ENCODE measurements at regions not wholly inside any gene's neighbourhood (a gene's known extent, or its start where the extent isn't known, plus 50 kb on each side); places are given as distances from the start of the nearest gene placed in this dataset.

GRCh38 chr9:115264313-115264712 lies 146.4 kb upstream of the TNC start:
- POLR2A ChIA-PET: no interaction called here
- CTCF ChIA-PET: no interaction called here
- no peak for DNase-seq (ENCODE audit: extremely low spot score)
- no peak for TF ChIP-seq TARDBP (IDR thresholded peaks at IDR 0.05)

GRCh38 chr9:115267790-115268189 lies 149.8 kb upstream of the TNC start:
- ChIA-PET CTCF (no interaction called here), POLR2A (no interaction called here)
- TF ChIP-seq LEF1 (IDR thresholded peaks at IDR 0.05; ENCODE audit: borderline replicate concordance) (no peak), SP1 (IDR thresholded peaks at IDR 0.05) (no peak), CTBP1 (IDR thresholded peaks at IDR 0.05; ENCODE audit: borderline replicate concordance) (no peak), PKNOX1 (IDR thresholded peaks at IDR 0.05) (no peak), TARDBP (IDR thresholded peaks at IDR 0.05) (no peak), ARNT (IDR thresholded peaks at IDR 0.05) (no peak), HDGF (IDR thresholded peaks at IDR 0.05; ENCODE audit: borderline replicate concordance) (no peak), FOXK2 (IDR thresholded peaks at IDR 0.05) (no peak), L3MBTL2 (conservative IDR thresholded peaks at IDR 0.05) (no peak), BHLHE40 (IDR thresholded peaks at IDR 0.05; ENCODE audit: borderline replicate concordance) (no peak), FOXM1 (IDR thresholded peaks at IDR 0.05; ENCODE audit: borderline replicate concordance) (no peak), ELF4 (IDR thresholded peaks at IDR 0.05) (no peak), SUZ12 (IDR thresholded peaks at IDR 0.05) (no peak), FOXA1 (IDR thresholded peaks at IDR 0.05) (no peak), NFRKB (IDR thresholded peaks at IDR 0.05) (no peak), ZNF384 (IDR thresholded peaks at IDR 0.05) (no peak)
- DNase-seq (ENCODE audit: extremely low spot score): no peak

GRCh38 chr9:115275753-115276152 lies 157.8 kb upstream of the TNC start:
- POLR2A ChIA-PET: no interaction called here
- TF ChIP-seq TARDBP (IDR thresholded peaks at IDR 0.05) (no peak), PKNOX1 (IDR thresholded peaks at IDR 0.05) (no peak), ELF4 (IDR thresholded peaks at IDR 0.05) (no peak)
- CTCF ChIA-PET: no interaction called here
- no peak for DNase-seq (ENCODE audit: extremely low spot score)

GRCh38 chr9:115276621-115277020 lies 158.7 kb upstream of the TNC start:
- no peak for DNase-seq (ENCODE audit: extremely low spot score)
- POLR2A ChIA-PET: no interaction called here
- TF ChIP-seq LEF1 (IDR thresholded peaks at IDR 0.05; ENCODE audit: borderline replicate concordance) (no peak), SUZ12 (IDR thresholded peaks at IDR 0.05) (no peak), SP1 (IDR thresholded peaks at IDR 0.05) (no peak), ZNF384 (IDR thresholded peaks at IDR 0.05) (no peak), TARDBP (IDR thresholded peaks at IDR 0.05) (no peak), L3MBTL2 (conservative IDR thresholded peaks at IDR 0.05) (no peak), ELF4 (IDR thresholded peaks at IDR 0.05) (no peak), ARNT (IDR thresholded peaks at IDR 0.05) (no peak), PKNOX1 (IDR thresholded peaks at IDR 0.05) (no peak), FOXM1 (IDR thresholded peaks at IDR 0.05; ENCODE audit: borderline replicate concordance) (no peak), FOXK2 (IDR thresholded peaks at IDR 0.05) (no peak), FOXA1 (IDR thresholded peaks at IDR 0.05) (no peak), NFRKB (IDR thresholded peaks at IDR 0.05) (no peak), BHLHE40 (IDR thresholded peaks at IDR 0.05; ENCODE audit: borderline replicate concordance) (no peak), CTBP1 (IDR thresholded peaks at IDR 0.05; ENCODE audit: borderline replicate concordance) (no peak), HDGF (IDR thresholded peaks at IDR 0.05; ENCODE audit: borderline replicate concordance) (no peak)
- CTCF ChIA-PET: no interaction called here

GRCh38 chr9:115277301-115277700 lies 159.3 kb upstream of the TNC start:
- CTCF ChIA-PET: no interaction called here

More at GRCh38 chr9:115277301-115277700, 159.3 kb upstream of the TNC start:
- POLR2A ChIA-PET: no interaction called here
- TF ChIP-seq PKNOX1 (IDR thresholded peaks at IDR 0.05) (no peak), SUZ12 (IDR thresholded peaks at IDR 0.05) (no peak), L3MBTL2 (conservative IDR thresholded peaks at IDR 0.05) (no peak), ZNF384 (IDR thresholded peaks at IDR 0.05) (no peak), FOXM1 (IDR thresholded peaks at IDR 0.05; ENCODE audit: borderline replicate concordance) (no peak), FOXA1 (IDR thresholded peaks at IDR 0.05) (no peak), ARNT (IDR thresholded peaks at IDR 0.05) (no peak), BHLHE40 (IDR thresholded peaks at IDR 0.05; ENCODE audit: borderline replicate concordance) (no peak), LEF1 (IDR thresholded peaks at IDR 0.05; ENCODE audit: borderline replicate concordance) (no peak), FOXK2 (IDR thresholded peaks at IDR 0.05) (no peak), ELF4 (IDR thresholded peaks at IDR 0.05) (no peak), HDGF (IDR thresholded peaks at IDR 0.05; ENCODE audit: borderline replicate concordance) (no peak), SP1 (IDR thresholded peaks at IDR 0.05) (no peak), CTBP1 (IDR thresholded peaks at IDR 0.05; ENCODE audit: borderline replicate concordance) (no peak), TARDBP (IDR thresholded peaks at IDR 0.05) (no peak), NFRKB (IDR thresholded peaks at IDR 0.05) (no peak)
- DNase-seq (ENCODE audit: extremely low spot score): no peak

All from HEK293T (cell line).